ENCODE measurements at regions not wholly inside any gene's neighbourhood (a gene's known extent, or its start where the extent isn't known, plus 50 kb on each side); places are given as distances from the start of the nearest gene placed in this dataset.
A peak's percentile ranks its signal among the peaks of the same experiment; 100 is the strongest.

DNA sequence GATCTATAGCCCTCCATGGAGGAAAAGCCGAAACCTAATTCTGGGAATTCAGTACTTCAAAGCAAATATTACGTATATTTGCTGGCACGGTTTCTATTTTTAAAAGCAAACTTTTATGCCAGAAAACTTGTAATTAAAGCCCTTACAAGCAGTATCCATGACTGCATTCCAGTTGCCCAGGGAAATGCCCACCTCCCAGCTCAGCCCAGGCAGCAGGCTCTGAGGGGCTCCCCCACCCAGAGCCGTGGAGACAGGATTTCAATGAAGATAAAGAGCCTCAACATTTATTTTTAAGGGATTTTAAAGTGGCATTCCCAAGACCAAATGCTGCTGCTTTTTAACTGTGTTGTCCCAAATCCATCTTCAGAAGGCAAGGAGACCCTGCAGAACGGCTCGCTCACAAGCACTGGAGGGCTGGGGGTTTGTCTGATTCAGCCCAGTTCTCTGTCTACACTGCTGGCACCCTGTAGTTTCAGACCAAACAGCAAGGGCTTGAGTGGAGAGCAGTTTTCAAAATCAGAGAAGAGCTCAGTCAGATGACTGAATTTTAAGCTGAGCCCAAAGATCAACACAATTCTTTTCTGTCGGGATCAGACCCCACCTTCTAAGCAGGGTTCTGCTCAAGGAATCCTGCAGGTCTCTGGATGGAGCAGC, 105.1 kb downstream of the KCNF1 start:
- DNase-seq (ENCODE audit: low spot score): peak; percentile 11

- DNase-seq (ENCODE audit: low spot score): no peak
Observed at GRCh38 chr2:11017921-11018320, 106.2 kb downstream of the KCNF1 start.

DNA sequence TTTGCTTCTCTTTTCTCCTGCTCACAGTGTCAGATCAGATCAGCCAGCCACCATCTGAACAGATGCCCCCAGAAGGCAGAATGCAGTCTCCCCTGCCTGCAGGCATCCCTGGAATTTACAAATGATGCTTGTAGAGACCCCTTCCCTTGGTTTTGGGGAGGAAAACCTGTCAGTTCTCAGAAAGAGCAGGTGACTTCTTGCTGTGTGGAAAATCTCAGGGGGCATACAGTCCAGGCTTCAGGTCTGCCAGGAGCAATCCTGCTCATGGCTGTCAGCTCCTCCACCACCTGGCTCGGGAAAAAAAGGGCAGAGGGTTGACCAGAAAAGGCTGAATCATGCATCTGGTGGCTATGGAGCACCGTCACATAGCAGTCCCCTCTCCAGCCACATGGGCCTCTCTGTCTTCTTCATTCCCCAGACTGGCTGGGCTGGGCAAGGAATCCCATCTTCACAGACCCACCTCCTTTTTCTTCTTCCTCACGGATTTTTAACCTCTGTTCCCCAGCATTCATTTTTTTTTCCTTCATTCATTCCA, 107.0 kb downstream of the KCNF1 start:
- DNase-seq (ENCODE audit: low spot score): peak; percentile 26

DNA sequence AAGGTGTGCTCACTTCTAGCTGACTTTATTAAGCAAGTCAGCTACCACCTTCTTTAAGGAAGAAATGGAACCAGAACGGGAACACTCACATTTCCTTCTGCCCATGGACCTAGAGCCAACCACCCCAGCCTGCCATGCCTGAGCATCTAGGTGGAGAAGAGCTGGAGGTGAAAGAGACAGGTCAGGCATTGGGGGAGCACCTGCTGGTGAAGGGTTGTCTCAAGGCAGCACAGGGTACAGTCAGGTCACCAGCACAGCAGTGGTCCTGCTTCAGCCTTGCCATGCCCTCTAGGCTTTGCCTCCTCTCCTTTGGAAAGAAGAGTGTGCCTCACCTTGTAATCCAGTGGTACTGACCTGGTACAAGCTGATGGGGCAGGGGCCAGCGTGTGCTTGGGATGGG, 107.9 kb downstream of the KCNF1 start:
- DNase-seq (ENCODE audit: low spot score): peak; percentile 33

DNA sequence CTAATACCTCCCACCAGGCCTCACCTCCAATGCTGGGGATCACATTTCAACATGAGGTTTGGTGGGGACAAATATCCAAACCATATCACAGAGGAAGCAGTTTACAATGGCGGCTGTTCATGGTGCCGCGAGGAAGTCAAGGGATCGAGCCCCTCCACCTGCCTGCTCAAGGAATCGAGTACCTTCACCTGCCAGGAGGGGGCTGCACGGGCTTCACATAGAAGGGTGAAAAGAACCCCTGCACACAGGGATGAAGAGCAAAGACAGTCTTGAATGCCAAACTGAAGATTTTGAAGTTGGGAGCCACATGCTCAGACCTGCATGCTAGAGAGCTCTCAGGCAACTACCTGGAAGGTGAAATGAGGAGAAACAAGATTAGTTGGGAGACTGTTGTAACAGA, 110.3 kb downstream of the KCNF1 start:
- DNase-seq (ENCODE audit: low spot score): peak; percentile 26

GRCh38 chr2:11022591-11023273, 111.0 kb downstream of the KCNF1 start:
- DNase-seq (ENCODE audit: low spot score): peak; percentile 45

- peak; percentile 58 for DNase-seq (ENCODE audit: low spot score)
Observed at GRCh38 chr2:11023326-11024258, 111.9 kb downstream of the KCNF1 start.

DNA sequence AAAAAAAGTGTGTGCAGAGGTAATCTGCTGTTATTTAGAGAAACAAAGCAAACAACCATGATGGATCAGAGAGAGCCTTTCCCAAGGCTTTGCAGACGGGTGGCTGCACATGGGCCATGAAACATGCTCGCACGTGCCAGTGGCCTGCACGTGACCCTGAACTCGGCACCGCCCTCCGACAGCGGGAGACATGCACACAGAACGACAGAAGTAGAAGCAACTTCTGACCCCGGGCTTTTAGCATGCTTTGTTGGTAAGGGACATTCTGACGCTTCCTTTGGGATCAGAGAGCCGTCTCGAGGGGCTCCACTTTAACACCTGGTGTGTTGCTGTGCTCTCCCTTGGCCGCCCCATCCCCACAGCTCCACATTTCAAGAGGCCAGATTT, 112.5 kb downstream of the KCNF1 start:
- DNase-seq (ENCODE audit: low spot score): peak; percentile 55

- DNase-seq (ENCODE audit: low spot score): no peak
Observed at GRCh38 chr2:11024687-11025086, 113.0 kb downstream of the KCNF1 start.

GRCh38 chr2:11026286-11026921, 114.7 kb downstream of the KCNF1 start:
- peak; percentile 50 for DNase-seq (ENCODE audit: low spot score)

DNA sequence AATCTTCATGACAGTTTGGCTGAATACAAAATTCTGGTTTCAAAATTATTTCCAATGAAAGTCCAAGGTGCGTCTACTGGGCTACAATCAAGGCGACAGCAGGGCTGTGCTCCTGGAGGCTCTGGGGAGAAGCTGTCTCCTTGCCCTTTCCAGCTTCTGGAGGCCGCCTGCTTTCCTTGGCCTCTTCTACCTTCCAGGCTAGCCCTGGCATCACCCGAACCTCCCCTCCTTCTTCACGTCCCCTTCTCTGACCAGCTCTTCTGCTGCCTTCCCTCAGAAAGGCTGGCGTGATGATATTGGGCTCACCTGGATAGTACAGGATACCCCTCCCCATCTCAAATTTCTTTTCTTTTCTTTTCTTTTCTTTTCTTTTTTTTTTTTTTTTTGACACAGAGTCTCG, 115.5 kb downstream of the KCNF1 start:
- peak; percentile 0 for DNase-seq (ENCODE audit: low spot score)

GRCh38 chr2:11028407-11028916, 116.7 kb downstream of the KCNF1 start:
- DNase-seq (ENCODE audit: low spot score): peak; percentile 22

GRCh38 chr2:11029136-11029535, 117.4 kb downstream of the KCNF1 start:
- no peak for DNase-seq (ENCODE audit: low spot score)

- no peak for DNase-seq (ENCODE audit: low spot score)
Observed at GRCh38 chr2:11030036-11030435, 118.3 kb downstream of the KCNF1 start.

DNA sequence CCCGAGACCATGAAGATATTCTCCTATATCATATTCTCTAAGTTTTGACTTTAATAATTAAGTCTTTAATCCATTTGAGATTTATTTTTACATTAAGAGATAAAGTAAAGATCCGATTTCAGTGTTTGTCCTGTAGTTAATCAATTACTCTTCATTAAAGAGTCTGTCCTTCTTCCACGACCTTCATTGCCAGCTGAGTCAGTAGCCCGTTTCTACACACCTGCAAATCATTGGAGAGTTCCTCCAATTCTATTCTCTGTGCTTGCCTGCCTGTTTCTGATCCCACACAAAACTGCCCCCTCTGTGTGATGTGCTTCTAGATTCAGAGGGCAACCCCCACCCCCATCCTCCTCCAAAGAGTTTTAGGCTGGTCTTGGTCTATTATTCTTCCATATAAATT, 119.2 kb downstream of the KCNF1 start:
- DNase-seq (ENCODE audit: low spot score): peak; percentile 6

- no peak for DNase-seq (ENCODE audit: low spot score)
Observed at GRCh38 chr2:11031876-11032275, 120.1 kb downstream of the KCNF1 start.

DNA sequence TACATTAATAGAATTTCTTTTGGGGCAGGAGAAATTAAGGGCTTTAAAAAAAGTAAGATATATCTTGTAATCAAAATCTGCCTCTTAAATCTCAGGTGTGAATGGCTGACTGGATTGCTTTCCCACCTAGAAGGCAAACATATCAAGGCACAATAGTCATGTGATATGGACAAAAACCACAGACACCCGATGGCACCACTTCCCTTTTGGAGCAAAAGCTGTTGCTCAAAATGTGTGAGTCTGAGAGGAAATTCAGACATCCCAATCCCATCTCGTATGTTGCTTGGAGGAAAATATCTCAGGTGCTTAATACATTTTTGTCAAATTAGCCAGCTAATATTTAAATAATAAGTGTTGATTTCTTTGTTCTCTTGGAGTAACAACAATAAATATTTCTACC, 120.7 kb downstream of the KCNF1 start:
- no peak for DNase-seq (ENCODE audit: low spot score)

- no peak for DNase-seq (ENCODE audit: low spot score)
Observed at GRCh38 chr2:11033114-11033513, 121.4 kb downstream of the KCNF1 start.

DNA sequence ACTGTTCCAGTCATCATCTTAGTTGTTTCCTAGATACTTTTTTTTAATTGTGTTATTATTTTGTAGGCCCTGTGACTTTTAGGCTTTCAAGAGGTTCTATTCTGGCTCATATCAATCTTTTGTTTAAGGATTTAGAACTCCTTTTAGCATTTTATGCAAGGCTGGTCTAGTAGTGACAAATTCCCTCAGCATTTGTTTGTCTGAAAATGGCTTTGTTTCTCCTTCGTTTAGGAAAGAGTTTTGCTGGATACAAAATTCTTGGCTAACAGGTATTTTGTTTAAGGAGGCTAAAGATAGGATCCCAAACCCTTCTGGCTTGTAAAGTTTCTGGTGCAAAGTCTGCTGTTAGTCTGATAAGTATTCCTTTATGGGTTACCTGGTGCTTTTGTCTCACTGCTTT, 116.6 kb upstream of the SLC66A3 start:
- no peak for DNase-seq (ENCODE audit: low spot score)

DNA sequence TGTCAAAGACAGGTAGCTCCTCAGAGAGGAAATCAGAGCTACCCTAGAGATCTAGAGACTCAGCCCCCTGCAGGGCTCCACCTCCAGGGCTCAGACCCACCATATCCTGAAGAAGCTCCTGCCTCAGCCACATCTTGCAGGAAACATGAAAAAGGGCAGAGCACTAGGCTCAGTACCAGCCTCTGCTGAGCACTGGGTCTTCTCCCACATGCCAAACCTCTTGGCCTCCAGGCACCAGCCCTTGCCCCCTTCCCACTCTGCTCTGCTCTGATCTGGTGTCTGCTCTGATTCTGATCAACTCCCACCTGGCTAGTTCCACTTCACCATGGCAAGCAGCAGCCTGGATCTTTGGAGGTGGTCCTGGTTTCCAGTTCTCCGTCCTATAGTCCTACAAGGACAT, 114.3 kb upstream of the SLC66A3 start:
- peak; percentile 14 for DNase-seq (ENCODE audit: low spot score)

GRCh38 chr2:11042841-11043240, 112.4 kb upstream of the SLC66A3 start:
- no peak for DNase-seq (ENCODE audit: low spot score)

DNA sequence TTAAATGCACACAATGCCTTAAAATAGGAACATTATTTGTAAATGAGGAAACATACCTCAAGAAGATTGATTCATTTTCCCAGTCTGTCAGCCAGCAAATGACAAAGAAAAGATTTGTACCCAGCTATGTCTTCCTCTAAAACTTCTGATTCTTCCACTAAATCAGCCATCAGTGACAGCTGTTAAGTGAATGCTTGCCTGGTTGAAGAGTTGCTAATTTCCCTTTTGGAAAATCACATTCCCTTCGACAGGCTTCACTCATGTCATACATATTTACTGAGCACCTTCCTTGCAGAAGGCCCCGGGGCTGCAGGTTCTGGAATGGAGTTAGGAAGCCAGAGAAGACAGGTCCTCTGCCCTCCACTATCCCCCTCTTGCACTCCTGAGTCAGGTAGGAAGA, 112.0 kb upstream of the SLC66A3 start:
- DNase-seq (ENCODE audit: low spot score): no peak
